Muscle layer of duodenum (tissue), 2 donors: ENCODE measurements at regions not wholly inside any gene's neighbourhood (a gene's known extent, or its start where the extent isn't known, plus 50 kb on each side); places are given as distances from the start of the nearest gene placed in this dataset.

ENCODE experiments used
- H3K27ac ChIP-seq: one replicate; pipeline ENCODE4 v1.7.0; 2013; ENCODE audit warnings: mild to moderate bottlenecking, low read length
- H3K27me3 ChIP-seq: one replicate; pipeline ENCODE4 v1.7.0; 2013; ENCODE audit warnings: low read depth, mild to moderate bottlenecking, control low read depth, low read length
- H3K36me3 ChIP-seq, 2 donors: one replicate each; pipeline ENCODE4 v1.7.0; 2013; ENCODE audit warnings: low read length in 2 of 2, control low read depth in 1 of 2, mild to moderate bottlenecking in 1 of 2; ENCODE audit not compliant: insufficient read depth in 2 of 2, control insufficient read depth in 1 of 2
- H3K4me1 ChIP-seq, 2 donors: one replicate each; pipeline ENCODE4 v1.7.0; 2013; ENCODE audit warnings: low read length in 2 of 2, mild to moderate bottlenecking in 2 of 2, control low read depth in 1 of 2, moderate library complexity in 1 of 2; ENCODE audit not compliant: insufficient read depth in 2 of 2, control insufficient read depth in 1 of 2
- H3K4me3 ChIP-seq, 2 donors: one replicate each; pipeline ENCODE4 v1.7.0; 2013; ENCODE audit warnings: low read length in 2 of 2, low read depth in 1 of 2, mild to moderate bottlenecking in 1 of 2
- H3K9me3 ChIP-seq, 2 donors: one replicate each; pipeline ENCODE4 v1.7.0; 2013; ENCODE audit warnings: low read length in 2 of 2, control low read depth in 1 of 2, mild to moderate bottlenecking in 1 of 2; ENCODE audit not compliant: control insufficient read depth in 1 of 2
- donor health status: healthy.

DNA sequence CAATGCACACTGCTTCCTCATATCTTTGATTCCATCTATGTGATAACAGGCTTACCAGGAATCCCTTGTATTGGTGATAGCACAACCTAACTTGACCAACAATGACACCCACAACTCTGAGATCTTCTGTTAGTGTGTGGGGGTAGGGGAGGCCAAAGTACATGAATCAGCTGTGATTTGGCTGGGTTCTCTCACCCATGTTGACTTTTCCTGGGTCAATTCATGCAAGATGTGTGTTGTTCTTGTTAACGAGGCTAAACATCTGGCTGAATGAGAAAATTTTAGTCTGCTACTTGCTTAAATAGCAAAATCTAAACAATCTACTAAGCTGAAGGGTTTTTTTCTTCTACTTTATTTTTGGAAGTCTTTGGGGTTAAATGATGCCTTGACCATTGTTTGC, 341.2 kb upstream of the SLC14A2 start:
- H3K27ac ChIP-seq = no peak overlapping the region
- no peak overlapping the region for H3K4me3 ChIP-seq
- peaks cover 0 to 4% of the 10 kb centered on the region in 2 donors for H3K9me3 ChIP-seq
- no peaks in the 10 kb centered on the region for H3K4me1 ChIP-seq
- no peaks in the 10 kb centered on the region for H3K27me3 ChIP-seq
- no peaks in the 10 kb centered on the region for H3K36me3 ChIP-seq

DNA sequence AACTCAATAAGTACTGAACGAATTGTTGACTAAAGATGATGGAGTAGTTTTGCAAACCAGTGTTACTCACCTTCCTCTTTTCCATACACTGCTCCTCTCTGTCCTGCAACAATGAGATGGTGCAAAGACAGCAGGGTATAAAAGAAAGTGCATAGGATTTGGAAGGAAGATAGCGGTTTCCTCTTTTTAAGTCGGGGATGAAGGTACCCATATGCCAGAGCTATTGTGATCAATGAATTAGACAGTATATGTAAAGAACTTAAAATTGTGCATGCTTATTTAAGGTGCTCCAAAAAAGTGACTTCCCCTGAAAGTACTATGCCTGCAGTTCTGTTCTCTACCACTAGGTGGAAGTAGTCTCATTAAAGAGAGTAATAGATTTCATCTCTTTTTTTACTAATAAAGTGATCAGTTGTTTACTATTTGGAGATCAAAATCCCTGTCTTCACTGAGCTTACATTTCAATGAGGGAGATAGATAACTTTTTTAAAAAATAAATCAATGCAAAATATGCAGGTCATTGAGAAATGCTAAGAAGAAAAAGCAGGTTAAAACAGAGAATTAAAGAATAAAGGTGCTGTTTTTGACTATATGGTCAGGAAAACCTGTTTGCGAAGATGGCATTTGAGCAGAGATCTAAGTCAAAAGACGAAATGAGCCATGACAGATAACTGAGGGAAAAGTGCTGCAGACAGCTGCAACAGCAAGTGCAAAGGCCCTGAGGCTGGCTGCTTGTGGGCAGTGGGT, 339.7 kb upstream of the SLC14A2 start:
- Histone ChIP-seq H3K4me1 (no peaks in the 10 kb centered on the region), H3K27me3 (no peaks in the 10 kb centered on the region), H3K9me3 (peaks cover 0 to 4% of the 10 kb centered on the region in 2 donors), H3K4me3 (no peak overlapping the region), H3K27ac (no peak overlapping the region), H3K36me3 (no peaks in the 10 kb centered on the region)

DNA sequence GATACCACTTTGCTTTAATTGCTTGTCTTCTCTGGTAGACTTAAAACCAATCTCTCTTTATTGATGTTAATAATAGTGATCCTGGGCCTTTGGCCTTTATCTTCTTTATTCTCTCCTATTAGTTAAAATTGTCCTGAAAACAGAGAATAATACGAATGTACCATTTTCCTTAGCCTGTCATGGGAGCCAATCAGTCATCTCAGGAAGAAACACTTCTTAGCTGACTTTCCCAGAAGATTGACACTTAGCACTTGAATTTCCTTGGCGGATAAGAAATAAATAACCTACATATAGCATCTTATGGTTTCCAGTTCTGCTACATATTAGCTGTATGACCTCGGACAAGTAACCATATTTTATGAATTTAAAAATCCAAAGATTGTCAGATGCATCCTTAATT, 338.4 kb upstream of the SLC14A2 start:
- peaks cover 0 to 4% of the 10 kb centered on the region in 2 donors for H3K9me3 ChIP-seq
- no peak overlapping the region for H3K4me3 ChIP-seq
- H3K36me3 ChIP-seq = no peaks in the 10 kb centered on the region
- no peak overlapping the region for H3K27ac ChIP-seq
- H3K4me1 ChIP-seq = no peaks in the 10 kb centered on the region
- no peaks in the 10 kb centered on the region for H3K27me3 ChIP-seq

DNA sequence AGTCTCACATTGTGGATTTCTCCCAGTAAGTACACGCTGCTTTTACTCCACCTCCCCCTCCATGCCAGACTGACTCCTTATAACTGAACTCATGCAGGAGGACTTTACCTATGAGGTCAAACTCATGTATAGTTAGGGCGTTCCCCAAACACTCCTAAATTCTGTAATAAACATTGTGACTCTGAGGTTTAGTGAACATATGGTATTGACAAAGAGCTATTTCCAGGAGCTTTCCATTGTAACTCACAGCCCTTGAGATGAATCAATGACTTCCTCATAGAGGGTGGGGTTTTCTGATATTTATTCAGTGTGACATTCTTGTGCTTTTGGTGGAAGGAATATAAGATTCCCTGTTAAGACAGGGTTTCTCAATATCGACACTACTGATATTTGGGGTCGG, 337.4 kb upstream of the SLC14A2 start:
- Histone ChIP-seq H3K9me3 (peaks cover 0 to 4% of the 10 kb centered on the region in 2 donors), H3K36me3 (no peaks in the 10 kb centered on the region), H3K4me3 (no peak overlapping the region), H3K4me1 (no peaks in the 10 kb centered on the region), H3K27ac (no peak overlapping the region), H3K27me3 (no peaks in the 10 kb centered on the region)

DNA sequence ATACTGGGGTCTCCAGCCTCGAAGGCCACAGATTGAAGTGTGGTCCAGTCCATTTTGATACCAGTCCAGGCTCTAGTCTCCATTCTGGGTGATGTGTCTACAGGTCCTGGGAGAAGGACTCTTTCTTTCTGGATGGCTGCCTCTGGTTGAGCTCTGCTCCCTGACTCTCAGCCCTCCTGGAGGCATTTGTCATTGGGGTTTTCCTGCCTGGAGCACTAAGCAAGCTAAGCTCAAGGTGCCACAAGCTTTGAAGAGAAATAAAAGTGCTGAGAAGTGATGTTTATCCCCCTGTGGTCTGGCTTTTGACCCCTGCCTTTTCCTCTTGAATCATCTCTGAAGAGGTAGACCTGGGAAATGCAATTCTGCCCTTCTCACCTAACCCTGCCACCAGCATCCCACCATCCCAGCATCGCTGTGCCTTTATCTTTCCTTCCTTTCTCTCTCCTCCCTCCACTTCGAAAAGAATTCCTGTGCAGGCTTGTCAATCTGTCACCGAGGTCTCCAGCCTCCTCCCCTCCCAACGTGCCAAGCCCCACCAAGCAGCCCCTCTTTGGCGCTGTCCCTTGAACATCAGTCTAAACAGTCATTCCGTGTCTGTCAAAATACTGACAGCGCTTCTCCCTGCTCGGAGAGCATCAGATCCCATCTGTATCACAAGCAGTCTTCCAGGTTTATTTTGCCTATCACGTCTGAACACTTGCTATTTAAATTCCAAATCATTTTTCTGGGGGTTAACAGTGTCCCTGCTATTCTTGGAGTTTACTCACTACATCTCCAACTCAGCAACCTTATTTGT, 334.6 kb upstream of the SLC14A2 start:
- H3K36me3 ChIP-seq = no peaks in the 10 kb centered on the region
- no peak overlapping the region for H3K27ac ChIP-seq
- no peaks in the 10 kb centered on the region for H3K27me3 ChIP-seq
- no peaks in the 10 kb centered on the region for H3K4me1 ChIP-seq
- no peak overlapping the region for H3K4me3 ChIP-seq
- H3K9me3 ChIP-seq = no peaks in the 10 kb centered on the region

DNA sequence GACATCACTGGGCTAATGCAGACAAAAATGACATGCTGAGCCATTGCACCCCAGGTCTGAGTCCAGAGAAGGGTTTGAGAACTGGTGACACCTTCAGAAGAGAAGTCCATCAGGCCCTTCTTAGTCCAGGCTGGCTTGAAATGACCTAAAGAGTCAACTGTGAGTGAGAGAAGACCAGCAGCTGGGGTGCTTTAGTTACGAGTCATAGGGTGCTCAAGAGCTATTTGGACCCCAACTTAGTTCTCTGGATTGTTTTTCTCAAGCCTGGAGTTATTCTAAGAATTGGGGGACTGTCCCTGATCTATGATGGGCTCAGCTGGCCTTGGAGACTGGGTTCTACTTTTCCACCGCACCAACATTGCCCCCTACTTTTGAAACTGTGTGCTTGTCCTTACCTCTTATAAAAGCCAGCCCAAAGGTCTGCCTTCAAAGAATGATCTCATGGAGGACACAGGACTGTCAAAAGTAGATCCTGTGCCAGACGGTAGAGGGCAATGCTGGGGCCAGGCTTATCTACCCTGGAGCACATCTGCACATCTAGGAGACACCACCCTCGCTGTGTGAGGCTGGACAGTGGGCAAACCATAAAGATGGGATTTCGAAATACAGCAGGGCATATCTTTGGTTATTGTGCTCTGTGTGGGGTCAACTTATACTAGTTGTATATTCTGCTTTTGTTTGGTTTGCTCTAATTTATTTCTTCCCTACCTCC, 333.0 kb upstream of the SLC14A2 start:
- H3K4me3 ChIP-seq = no peak overlapping the region
- H3K4me1 ChIP-seq = no peaks in the 10 kb centered on the region
- no peaks in the 10 kb centered on the region for H3K27me3 ChIP-seq
- no peak overlapping the region for H3K27ac ChIP-seq
- no peaks in the 10 kb centered on the region for H3K36me3 ChIP-seq
- H3K9me3 ChIP-seq = no peaks in the 10 kb centered on the region

DNA sequence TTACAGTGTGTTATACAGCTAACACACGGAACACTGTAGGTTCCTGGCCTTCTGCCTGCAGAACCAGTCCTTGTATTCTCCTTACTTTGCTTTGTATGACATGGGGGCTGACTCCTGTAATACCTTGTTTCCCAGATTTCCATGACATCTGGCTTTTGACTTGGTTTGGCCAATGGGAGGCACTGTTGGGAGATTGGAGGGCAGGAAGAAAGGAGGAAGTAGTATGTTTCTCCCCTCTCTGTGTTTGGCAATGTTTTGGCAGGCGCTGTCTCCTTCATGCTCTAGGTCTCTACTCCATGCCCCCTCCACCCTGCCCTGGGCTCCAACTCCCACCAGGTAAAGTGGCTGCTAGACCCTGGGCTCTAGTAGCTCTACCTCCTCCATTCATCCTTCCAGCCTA, 331.1 kb upstream of the SLC14A2 start:
- H3K27me3 ChIP-seq = no peaks in the 10 kb centered on the region

DNA sequence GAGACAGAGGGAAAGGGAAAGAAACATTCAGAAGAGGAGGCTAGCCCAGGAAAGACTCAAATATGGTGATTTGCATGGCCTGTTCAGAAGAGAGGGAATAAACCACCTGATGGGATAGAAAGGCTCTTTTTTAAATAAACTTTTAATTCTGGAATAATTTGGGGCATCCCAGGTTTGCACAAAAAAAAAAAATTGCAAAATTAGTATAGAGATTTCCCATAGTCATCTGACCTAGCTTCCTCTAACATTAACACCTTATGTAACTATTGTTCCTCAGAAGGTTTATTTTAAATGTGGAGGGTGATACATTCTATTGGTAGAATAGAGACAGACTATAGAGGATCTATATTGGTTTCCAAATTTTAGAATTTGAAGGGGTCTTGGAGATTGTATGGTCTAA, 330.4 kb upstream of the SLC14A2 start:
- H3K27ac ChIP-seq = no peak overlapping the region
- H3K4me1 ChIP-seq = no peaks in the 10 kb centered on the region
- no peak overlapping the region for H3K4me3 ChIP-seq
- no peaks in the 10 kb centered on the region for H3K36me3 ChIP-seq
- no peaks in the 10 kb centered on the region for H3K9me3 ChIP-seq
- H3K27me3 ChIP-seq = no peaks in the 10 kb centered on the region

More for the DNA sequence above, 331.1 kb upstream of the SLC14A2 start:
- H3K9me3 ChIP-seq = no peaks in the 10 kb centered on the region
- no peaks in the 10 kb centered on the region for H3K36me3 ChIP-seq
- H3K4me1 ChIP-seq = no peaks in the 10 kb centered on the region
- no peak overlapping the region for H3K27ac ChIP-seq
- H3K4me3 ChIP-seq = no peak overlapping the region

DNA sequence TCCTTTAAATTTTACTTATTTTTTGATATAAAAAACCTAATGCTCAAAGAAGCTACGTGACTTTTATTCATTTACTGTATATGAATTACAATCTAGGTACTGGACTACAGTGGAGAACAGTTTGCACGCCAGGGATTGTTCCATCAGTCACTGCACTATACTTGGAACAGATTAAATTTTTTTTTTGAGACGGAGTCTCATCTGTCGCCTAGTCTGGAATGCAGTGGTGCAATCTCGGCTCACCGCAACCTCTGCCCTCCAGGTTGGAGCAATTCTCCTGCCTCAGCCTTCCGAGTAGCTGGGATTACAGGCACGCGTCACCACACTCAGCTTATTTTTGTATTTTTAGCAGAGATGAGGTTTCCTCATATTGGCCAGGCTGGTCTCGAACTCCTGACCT, 330.0 kb upstream of the SLC14A2 start:
- Histone ChIP-seq H3K27ac (no peak overlapping the region), H3K4me3 (no peak overlapping the region), H3K36me3 (no peaks in the 10 kb centered on the region), H3K4me1 (no peaks in the 10 kb centered on the region), H3K27me3 (no peaks in the 10 kb centered on the region), H3K9me3 (no peaks in the 10 kb centered on the region)

DNA sequence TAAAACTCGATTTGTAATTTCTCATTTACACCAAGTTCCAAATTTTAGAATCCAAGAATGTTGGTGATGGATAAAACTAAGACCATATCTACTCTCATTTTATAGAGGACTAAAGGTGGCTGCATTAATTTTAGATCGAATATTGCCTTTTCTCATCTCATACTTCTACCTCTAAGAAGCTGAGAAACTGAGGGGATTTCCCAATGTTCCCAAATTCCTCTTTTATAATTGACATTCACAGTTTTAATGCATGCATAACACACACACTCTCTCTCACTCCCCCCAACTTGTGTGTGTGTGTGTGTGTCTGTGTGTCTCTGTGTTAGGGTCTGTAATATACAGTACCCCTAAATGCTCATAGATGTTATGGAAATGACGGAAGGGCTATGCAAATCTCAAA, 328.8 kb upstream of the SLC14A2 start:
- no peaks in the 10 kb centered on the region for H3K4me1 ChIP-seq
- H3K9me3 ChIP-seq = no peaks in the 10 kb centered on the region
- no peak overlapping the region for H3K4me3 ChIP-seq
- H3K27ac ChIP-seq = no peak overlapping the region
- H3K36me3 ChIP-seq = no peaks in the 10 kb centered on the region
- no peaks in the 10 kb centered on the region for H3K27me3 ChIP-seq

DNA sequence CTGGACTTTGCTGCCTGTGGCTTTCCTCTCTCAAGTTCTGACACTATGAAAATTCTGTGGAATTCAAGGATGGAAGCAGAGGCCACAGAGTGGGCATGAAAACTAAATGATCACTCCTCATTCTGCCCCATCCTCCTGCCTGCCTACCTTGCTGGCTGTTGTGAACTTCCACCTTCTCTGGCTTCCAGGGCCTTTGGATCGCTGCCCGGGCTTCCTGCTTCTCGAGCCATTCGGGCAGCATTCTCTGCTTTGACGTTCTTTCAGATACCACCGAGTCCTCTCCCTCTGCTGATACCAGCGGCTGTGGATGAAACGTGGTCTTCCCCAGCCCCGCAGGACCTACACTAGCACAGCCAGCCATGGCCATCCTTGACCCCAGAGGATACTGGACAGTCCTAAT, 327.7 kb upstream of the SLC14A2 start:
- Histone ChIP-seq H3K27ac (no peak overlapping the region), H3K4me3 (no peak overlapping the region), H3K27me3 (no peaks in the 10 kb centered on the region), H3K4me1 (no peaks in the 10 kb centered on the region), H3K9me3 (no peaks in the 10 kb centered on the region), H3K36me3 (no peaks in the 10 kb centered on the region)
